ENCODE measurements at regions not wholly inside any gene's neighbourhood (a gene's known extent, or its start where the extent isn't known, plus 50 kb on each side); places are given as distances from the start of the nearest gene placed in this dataset.

- DNase-seq: peak in 11 of 56 donors; percentile 15 to 53 (median 32)
Measured at GRCh38 chr22:48577014-48577690, 1250.5 kb downstream of the BRD1 start.

- DNase-seq: peak in 28 of 56 donors; percentile 9 to 75 (median 48)
Measured at GRCh38 chr22:48576333-48577013, 1251.2 kb downstream of the BRD1 start.

- DNase-seq: no peak
Measured at GRCh38 chr22:48575618-48576332, 1251.9 kb downstream of the BRD1 start.

GRCh38 chr22:48574776-48575617 is 1252.7 kb downstream of the BRD1 start:
- DNase-seq: peak in 30 of 56 donors; percentile 14 to 74 (median 38)

GRCh38 chr22:48573766-48574165 is 1253.9 kb downstream of the BRD1 start:
- DNase-seq: no peak

- no peak for DNase-seq
Measured at GRCh38 chr22:48572951-48573350, 1254.7 kb downstream of the BRD1 start.

- DNase-seq: no peak
Measured at GRCh38 chr22:48570912-48571311, 1256.8 kb downstream of the BRD1 start.

- DNase-seq: no peak
Measured at GRCh38 chr22:48569476-48570233, 1258.0 kb downstream of the BRD1 start.

GRCh38 chr22:48568736-48569330 is 1258.8 kb downstream of the BRD1 start:
- DNase-seq: peak in 31 of 56 donors; percentile 5 to 74 (median 47)

GRCh38 chr22:48567213-48567975 is 1260.3 kb downstream of the BRD1 start:
- DNase-seq: peak in 1 of 56 donors; percentile 21

- DNase-seq: no peak
Measured at GRCh38 chr22:48566741-48567140, 1260.9 kb downstream of the BRD1 start.

- no peak for DNase-seq
Measured at GRCh38 chr22:48565901-48566501, 1261.7 kb downstream of the BRD1 start.

GRCh38 chr22:48564995-48565394 is 1262.7 kb downstream of the BRD1 start:
- no peak for DNase-seq

GRCh38 chr22:48563966-48564330 is 1263.7 kb downstream of the BRD1 start:
- no peak for DNase-seq

GRCh38 chr22:48563118-48563965 is 1264.3 kb downstream of the BRD1 start:
- DNase-seq: no peak

- DNase-seq: no peak
Measured at GRCh38 chr22:48561676-48562075, 1266.0 kb downstream of the BRD1 start.

GRCh38 chr22:48560836-48561235 is 1266.8 kb downstream of the BRD1 start:
- DNase-seq: no peak

- DNase-seq: no peak
Measured at GRCh38 chr22:48560389-48560751, 1267.3 kb downstream of the BRD1 start.

Data from amygdala (tissue), 56 donors.